ENCODE measurements at regions not wholly inside any gene's neighbourhood (a gene's known extent, or its start where the extent isn't known, plus 50 kb on each side); places are given as distances from the start of the nearest gene placed in this dataset.

DNA sequence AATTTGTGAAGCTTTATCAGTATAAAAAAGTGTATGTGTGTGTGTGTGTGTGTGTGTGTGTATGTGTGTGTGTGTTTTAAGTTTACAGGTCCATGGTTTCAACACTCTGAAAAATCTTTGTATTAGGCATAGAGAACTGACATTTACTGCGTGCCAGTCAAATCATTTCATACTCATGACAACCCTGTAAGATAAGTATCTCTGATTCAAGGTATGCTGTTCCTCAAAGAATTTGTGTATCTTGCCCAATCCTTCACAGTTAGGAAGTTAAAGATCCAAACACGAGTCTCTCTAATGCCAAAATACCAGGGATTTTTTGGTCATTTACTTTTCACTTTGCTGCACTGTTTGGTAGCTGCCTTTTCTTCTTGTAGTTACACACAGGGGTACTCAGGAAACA lies 1121.3 kb upstream of the AUTS2 start:
- WGBS (ENCODE audit: insufficient coverage, low coverage, low lambda C conversion rate, missing lambda C conversion rate): 58% methylated on average over 2 of the region's 2 CpGs
- Histone ChIP-seq H3K27ac (no peak overlapping the region), H3K4me1 (no peaks in the 10 kb centered on the region), H3K27me3 (no peaks in the 10 kb centered on the region), H3K36me3 (no peaks in the 10 kb centered on the region), H3K4me3 (no peak overlapping the region), H3K9me3 (no peaks in the 10 kb centered on the region)
- no peak for TF ChIP-seq POLR2A (IDR thresholded peaks at IDR 0.05)
- ATAC-seq (no peak), DNase-seq (no peak)
- intact Hi-C loops (cut with DNase I): no loop called here

DNA sequence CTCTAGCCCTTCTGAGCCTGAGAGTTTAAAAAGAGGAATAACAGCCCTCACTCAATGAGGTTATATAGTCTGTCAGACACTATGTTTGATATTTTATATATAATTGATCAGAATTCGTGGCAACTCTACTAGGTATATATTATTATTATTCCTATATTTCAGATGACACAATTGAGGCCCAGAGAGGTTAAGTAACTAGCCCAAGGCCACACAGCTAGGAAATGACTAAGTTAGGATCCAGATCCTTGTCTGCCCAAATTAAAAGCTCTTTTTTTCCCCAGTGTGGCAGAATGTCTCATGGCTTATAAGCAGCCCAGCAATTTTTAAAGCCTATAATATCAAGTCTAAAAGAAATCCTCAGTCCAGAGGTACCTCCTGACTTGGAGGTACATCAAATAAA lies 1119.9 kb upstream of the AUTS2 start:
- intact Hi-C loops (cut with DNase I): no loop called here
- H3K27ac ChIP-seq: no peak overlapping the region
- no peaks in the 10 kb centered on the region for H3K27me3 ChIP-seq
- DNase-seq (no peak), ATAC-seq (no peak)
- H3K9me3 ChIP-seq: no peaks in the 10 kb centered on the region
- no peaks in the 10 kb centered on the region for H3K4me1 ChIP-seq
- no peaks in the 10 kb centered on the region for H3K36me3 ChIP-seq
- H3K4me3 ChIP-seq: no peak overlapping the region
- TF ChIP-seq, protein P1, sequence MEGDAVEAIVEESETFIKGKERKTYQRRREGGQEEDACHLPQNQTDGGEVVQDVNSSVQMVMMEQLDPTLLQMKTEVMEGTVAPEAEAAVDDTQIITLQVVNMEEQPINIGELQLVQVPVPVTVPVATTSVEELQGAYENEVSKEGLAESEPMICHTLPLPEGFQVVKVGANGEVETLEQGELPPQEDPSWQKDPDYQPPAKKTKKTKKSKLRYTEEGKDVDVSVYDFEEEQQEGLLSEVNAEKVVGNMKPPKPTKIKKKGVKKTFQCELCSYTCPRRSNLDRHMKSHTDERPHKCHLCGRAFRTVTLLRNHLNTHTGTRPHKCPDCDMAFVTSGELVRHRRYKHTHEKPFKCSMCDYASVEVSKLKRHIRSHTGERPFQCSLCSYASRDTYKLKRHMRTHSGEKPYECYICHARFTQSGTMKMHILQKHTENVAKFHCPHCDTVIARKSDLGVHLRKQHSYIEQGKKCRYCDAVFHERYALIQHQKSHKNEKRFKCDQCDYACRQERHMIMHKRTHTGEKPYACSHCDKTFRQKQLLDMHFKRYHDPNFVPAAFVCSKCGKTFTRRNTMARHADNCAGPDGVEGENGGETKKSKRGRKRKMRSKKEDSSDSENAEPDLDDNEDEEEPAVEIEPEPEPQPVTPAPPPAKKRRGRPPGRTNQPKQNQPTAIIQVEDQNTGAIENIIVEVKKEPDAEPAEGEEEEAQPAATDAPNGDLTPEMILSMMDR (IDR thresholded peaks at IDR 0.05): no peak
- WGBS (ENCODE audit: insufficient coverage, low coverage, low lambda C conversion rate, missing lambda C conversion rate): 14% methylated on average over 1 of the region's 1 CpG

DNA sequence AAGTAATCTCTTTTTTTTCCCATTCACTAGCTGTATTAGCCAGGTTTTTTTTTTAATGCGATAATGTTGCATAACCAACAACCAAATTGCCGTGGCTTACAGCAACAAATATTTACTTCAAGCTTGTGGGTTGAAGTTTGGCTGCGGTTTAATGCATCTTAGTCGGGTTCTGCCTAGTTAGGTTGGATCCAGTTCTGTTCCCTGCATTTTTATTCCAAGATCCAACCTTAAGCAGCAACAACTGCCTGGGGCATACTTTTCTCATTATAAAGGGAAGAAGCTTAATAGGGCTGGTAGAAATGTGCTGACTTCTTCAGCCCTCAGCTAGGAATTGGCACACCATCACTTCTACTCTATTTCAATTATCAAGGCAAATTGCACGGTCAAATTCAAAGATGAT lies 1115.5 kb upstream of the AUTS2 start:
- TF ChIP-seq POLR2A (IDR thresholded peaks at IDR 0.05): no peak
- TF ChIP-seq, protein P1 (IDR thresholded peaks at IDR 0.05): no peak
- WGBS (ENCODE audit: insufficient coverage, low coverage, low lambda C conversion rate, missing lambda C conversion rate): 68% methylated on average over 4 of the region's 5 CpGs
- intact Hi-C loops (cut with DNase I): no loop called here

DNA sequence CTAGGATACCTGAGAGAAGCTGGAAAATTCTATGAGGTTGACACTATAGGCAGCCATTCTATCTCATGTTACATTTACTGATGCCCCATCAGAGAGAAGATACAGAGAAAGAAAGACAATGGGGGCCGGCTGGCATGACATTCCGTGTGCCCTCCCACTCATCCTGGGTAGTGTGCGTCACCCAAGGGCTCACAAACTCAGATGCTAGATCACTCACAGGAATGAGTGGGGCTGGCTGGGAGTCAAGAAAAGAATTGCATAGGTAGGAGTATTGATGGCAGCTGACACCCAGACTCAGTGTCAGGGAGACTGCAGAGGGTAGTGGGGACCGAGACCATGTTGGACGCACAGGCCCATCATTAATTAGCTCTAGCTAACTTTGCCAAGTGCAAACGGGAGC lies 1113.5 kb upstream of the AUTS2 start:
- no peaks in the 10 kb centered on the region for H3K4me1 ChIP-seq
- no peak overlapping the region for H3K4me3 ChIP-seq
- no peaks in the 10 kb centered on the region for H3K27me3 ChIP-seq
- no peak for ATAC-seq
- no peak for TF ChIP-seq POLR2A (IDR thresholded peaks at IDR 0.05)
- TF ChIP-seq, protein P1 (IDR thresholded peaks at IDR 0.05): no peak
- DNase-seq: no peak
- intact Hi-C loops (cut with DNase I): no loop called here
- 70% methylated on average over 6 of the region's 6 CpGs for WGBS (ENCODE audit: insufficient coverage, low coverage, low lambda C conversion rate, missing lambda C conversion rate)
- H3K27ac ChIP-seq: no peak overlapping the region
- H3K9me3 ChIP-seq: no peaks in the 10 kb centered on the region
- no peaks in the 10 kb centered on the region for H3K36me3 ChIP-seq

More for the DNA sequence above, 1115.5 kb upstream of the AUTS2 start:
- no peak overlapping the region for H3K27ac ChIP-seq
- no peaks in the 10 kb centered on the region for H3K4me1 ChIP-seq
- no peak for DNase-seq
- ATAC-seq: no peak
- no peaks in the 10 kb centered on the region for H3K9me3 ChIP-seq
- H3K36me3 ChIP-seq: no peaks in the 10 kb centered on the region
- H3K27me3 ChIP-seq: no peaks in the 10 kb centered on the region
- no peak overlapping the region for H3K4me3 ChIP-seq

DNA sequence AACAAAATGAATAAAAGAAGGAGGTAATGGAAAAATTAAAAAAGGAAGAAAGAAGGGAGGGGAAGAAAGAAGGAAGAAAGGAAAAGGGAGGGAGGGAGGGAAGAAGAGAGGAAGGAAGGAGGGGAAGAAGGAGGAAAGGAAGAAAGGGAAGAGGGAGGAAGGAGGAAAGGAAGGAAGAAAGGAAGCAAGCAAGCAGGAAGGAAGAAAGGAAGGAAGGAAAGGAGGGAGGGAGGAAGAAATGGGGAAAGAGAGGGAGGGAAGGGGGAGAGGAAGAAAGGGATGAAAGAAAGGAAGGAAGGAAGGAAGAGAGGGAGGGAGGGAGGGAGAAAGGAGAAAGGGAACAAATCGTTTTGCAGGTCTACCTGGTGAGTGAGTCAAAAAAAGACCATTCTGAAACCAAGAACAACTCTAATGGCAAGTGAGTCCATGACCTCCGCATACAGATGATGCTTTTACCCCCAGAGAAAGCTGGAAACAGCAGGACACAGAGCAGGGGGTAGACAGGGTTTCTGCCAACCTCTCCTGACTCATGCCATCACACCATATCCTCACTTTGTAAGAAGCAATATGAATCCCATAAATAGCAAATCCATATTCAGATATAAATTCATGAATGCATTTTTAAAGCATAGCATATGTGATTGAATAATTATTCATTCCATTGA lies 1112.9 kb upstream of the AUTS2 start:
- Histone ChIP-seq H3K9me3 (no peaks in the 10 kb centered on the region), H3K27me3 (no peaks in the 10 kb centered on the region), H3K4me1 (no peaks in the 10 kb centered on the region), H3K36me3 (no peaks in the 10 kb centered on the region), H3K27ac (no peak overlapping the region), H3K4me3 (no peak overlapping the region)
- 43% methylated on average over 2 of the region's 2 CpGs for WGBS (ENCODE audit: insufficient coverage, low coverage, low lambda C conversion rate, missing lambda C conversion rate)
- DNase-seq (no peak), ATAC-seq (no peak)
- intact Hi-C loops (cut with DNase I): no loop called here
- TF ChIP-seq, protein P1 (IDR thresholded peaks at IDR 0.05): no peak
- no peak for TF ChIP-seq POLR2A (IDR thresholded peaks at IDR 0.05)
